Stimulated activated CD4-positive, alpha-beta T cell treated with anti-CD3 and anti-CD28 coated beads, Interleukin-15, amount 100 ng/mL, for 48 hours (primary cell): ENCODE measurements at regions not wholly inside any gene's neighbourhood (a gene's known extent, or its start where the extent isn't known, plus 50 kb on each side); places are given as distances from the start of the nearest gene placed in this dataset.

Source experiments
- DNase-seq, 2 donors: peaks; one replicate each; pipeline ENCODE4 v3.0.0-alpha.2; 2020; ENCODE audit warnings: low read depth in 2 of 2

DNA sequence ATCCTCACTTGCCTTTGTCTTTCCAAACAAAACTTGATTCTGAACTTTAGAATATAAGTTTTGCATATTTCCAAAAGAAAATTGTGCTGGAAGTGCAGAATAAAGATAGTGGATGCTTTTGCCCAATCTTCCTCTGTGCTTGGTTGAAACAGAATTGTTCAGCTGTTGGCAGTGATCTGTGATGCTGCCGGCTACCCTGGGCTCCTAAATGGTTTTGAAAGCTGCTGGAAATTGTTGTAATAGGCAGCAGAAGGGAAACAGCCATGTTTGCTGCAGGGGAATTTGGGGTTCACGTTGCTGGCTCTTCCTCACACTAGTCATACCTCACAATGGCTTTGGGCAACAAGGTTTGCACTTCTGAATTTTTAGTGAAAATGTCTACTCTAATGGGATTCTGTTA lies 398.0 kb downstream of the RAPGEF2 start:
- no peak for DNase-seq

DNA sequence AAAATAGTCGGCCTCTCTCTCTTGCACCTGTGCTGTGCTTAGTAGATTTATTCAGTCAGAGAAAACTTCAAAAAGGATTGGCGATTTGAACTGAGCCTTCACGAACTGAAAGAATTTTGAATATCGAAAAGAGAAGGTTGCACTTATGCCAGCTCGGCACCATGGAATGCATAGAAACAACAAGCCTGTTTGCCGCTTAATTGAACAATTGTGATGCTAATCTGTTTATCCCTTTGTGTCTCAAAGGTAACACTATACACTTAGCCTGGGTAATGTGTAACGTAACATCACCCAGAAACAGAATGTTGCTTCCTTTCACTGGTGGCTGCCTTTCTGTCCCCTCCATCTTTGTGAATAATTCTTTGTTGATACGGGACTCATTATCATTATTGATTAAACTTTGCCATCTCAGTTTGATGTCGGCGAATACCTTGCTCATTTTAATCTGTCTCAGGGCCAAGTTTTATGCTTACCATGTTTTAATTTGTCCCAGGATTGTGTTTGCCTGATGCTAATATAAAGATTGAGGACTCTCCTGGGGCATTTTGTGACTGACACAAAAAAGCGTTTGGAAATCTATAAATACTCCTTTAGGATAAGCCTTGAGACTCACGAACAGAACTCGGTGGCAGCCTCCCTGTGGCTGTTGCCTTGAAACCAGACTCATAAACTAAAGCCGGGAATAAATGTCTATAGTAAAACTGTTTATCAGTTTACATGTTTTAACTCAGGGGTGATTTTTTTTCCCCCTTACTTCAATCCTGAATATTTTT lies 400.5 kb downstream of the RAPGEF2 start:
- DNase-seq: no peak

DNA sequence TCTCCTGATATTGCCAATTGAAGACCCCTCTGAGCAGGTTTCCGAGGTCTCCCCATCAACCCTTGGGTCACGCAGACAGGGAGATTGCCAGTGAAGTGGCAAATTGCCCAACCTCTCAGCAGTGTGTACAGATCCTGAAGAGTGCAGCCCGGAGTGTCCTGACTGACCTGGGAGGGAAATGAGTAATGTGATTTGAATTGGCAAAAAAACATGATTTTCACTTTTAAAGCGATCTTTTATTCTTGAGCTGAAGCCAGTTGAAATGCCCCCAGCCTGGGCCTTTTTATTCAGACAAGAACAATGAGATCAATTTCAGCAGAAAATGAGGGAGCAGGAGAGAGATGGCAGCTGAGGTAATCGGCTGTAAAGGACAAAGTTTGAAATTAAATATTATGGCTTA lies 401.8 kb downstream of the RAPGEF2 start:
- DNase-seq: no peak

- DNase-seq: no peak
Observed at GRCh38 chr4:159505266-159505975, 402.5 kb downstream of the RAPGEF2 start.

DNA sequence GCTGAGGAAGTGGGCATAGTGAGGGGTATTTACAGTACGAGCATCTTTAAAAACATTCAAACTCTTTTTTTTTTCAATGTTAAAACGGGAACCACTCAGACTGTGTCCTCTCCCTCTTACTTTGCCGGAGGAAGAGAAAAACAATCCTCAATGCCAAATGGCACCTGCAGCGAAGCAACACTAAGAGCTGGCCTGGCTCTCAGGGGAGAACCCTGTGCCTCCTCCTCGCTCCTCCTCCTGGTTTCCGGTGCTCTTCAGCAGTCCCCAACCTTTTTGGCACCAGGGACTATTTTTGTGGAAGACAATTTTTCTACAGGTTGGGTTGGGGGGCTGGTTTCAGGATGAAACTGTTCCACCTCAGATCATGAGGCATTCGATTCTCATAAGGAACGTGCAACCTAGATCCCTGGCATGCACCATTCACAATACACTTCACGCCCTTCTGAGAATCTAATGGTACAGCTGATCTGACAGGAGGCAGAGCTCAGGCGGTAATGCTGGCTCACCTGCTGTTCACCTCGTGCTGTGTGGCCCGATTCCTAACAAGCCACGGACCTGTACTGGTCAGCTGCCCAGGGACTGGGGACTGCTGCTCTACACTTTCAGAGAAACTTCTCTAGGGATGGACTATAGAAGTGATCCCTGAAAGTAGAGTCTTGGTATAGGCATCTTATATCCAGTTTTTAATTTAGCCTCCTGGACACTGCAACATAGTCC lies 404.1 kb downstream of the RAPGEF2 start:
- no peak for DNase-seq

DNA sequence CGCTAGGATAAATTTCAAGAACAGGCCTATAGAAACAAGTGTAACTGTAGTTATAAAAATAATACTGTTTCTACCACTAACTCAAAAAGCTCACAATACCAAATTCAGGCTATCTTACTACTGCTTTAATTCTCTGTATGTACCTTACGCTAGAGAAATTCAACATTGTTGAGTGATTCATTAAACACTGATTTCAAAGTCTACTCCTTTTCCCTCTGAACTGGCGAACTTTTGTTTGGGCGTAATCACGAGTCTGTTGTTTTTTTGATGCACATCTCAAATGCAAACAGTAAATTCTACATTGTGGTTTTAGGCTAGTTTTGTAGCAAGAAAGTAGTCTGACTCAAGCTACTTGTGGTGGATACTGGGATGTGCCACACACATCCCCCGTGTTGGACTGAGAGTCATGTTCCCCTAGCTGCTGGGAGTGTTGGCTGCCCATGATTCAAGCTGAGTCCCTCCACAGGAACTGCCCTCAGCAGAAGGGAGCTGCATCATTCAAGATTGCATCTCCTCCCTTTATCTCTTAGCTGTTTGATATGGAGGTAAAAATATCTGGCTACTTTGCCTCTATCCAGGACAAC lies 406.1 kb downstream of the RAPGEF2 start:
- no peak for DNase-seq

DNA sequence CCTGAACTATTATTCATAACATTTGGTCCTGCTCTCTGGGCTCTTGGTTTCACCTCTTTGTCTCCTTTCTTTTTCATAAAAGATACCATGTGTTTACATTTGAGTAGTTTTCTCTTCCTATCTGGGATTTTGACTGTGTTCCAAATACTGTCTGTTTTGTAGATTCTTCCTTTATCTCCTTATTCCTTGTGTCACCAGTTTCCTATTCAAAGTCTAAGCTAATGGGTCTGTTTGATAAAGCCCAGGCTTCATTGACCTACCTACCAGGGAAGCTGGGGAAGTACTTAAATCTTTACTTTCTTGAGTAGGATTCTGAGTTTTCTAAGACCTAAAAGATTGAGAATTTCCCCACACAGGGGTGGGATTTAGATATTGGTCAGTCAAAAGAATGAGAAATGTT lies 409.5 kb downstream of the RAPGEF2 start:
- no peak for DNase-seq

DNA sequence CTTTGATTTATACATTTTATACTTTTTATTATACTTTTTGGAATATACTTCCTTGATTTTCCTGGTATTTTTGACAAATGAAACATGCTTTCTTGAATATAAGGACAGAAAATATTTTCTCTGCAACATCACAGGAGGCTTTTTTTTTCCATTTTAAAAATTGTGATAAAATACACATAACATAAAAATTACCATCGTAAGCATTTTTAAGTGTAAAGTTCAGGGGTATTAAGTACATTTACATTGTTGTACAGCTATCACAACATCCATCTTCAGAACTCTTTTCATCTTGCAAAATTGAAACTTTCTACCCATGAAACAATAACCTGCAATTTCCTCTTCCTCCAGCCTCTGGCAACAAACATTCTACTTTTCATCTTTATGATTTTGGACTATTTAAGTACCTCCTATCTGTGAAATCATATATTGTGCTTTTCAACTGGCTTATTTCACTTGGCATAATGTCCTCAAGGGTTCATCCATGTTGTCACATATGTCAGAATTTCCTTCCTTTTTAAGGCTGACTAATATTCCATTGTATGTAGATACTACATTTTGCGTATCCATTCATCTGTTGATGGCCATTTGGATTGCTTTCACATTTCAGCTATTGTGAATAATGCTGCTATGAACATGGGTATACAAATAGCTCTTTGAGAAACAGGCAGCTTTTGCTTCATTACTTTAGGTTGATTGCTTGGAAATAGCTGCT lies 412.6 kb downstream of the RAPGEF2 start:
- DNase-seq: no peak

DNA sequence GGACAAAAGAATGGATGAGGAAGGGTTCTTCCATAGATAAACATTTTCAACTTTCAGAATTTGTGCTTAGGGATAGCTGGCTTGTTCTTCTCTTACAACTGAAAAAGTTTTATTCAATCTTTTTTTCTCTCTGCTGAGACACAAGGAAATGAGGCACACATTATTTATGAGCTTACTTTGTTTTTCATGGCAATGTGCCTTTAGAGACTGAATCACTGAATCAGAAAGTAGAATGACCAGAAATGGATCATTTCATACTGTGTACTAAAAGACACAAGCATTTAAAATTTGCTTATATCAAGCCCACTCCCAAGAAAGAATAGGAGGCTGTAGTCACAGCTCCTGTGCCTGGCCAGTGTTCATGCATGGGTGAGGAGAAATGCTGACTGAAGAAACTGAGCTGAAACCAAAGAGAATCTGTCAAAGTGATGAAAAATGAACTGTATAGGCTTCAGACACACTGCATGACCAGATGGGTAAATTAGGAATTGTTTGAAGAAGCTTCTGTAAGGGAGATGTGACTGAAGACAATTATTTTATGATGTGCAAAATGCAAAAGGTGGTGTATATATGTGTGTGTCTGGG lies 413.8 kb downstream of the RAPGEF2 start:
- DNase-seq: no peak

DNA sequence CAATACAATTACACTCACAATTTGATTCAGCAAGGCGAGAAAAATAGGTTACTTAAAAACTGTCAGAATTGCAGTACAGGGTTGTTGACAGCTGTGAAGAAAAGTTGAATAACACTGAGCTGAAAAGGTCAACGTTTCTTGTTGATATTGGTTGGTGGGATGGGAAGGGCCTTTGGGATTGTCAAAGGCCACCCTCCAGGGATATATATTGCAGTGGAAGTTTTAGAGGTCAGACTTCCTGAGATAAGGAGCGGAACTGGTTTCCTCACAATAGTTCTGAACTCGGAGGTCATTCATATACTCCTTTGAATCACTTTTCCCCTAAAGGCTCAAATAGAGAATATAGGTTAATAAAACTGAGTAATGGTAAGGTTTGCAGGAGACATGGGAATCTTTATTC lies 417.2 kb downstream of the RAPGEF2 start:
- no peak for DNase-seq

DNA sequence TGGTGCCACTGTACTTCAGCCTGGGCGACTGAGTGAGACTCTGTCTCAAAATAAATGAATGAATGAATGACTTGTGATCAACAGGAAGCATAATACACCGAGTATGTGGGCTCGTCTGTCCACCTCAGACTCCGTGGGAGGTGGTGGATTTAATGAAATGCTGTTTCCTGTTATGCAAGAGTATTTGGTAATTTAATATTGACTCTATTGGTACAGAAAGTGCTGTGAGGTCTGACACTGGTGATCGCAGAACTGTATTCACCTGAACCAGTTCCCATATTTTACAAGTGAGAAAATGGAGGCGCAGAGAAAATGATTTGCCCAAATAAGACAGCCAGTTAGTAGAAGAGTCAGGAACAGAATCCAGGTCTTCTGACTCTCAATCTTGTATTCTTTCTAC lies 423.3 kb downstream of the RAPGEF2 start:
- no peak for DNase-seq

DNA sequence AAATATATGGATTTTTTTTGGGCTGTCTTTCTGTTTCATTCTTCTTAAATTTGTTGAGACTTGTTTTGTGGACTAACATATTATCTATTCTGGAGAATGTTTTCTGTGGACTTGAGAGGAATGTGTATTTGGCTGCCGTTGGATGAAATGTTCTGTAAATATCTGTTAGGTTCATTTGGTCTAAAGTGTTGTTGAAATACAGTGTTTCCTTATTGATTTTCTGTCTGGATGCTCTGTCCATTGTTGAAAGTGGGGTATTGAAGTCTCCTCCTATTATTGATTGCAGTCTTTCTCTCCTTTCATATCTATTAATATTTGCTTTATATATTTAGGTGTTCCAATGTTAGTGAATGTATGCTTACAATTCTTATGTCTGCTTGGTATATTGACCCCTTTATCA lies 431.8 kb downstream of the RAPGEF2 start:
- DNase-seq: no peak

DNA sequence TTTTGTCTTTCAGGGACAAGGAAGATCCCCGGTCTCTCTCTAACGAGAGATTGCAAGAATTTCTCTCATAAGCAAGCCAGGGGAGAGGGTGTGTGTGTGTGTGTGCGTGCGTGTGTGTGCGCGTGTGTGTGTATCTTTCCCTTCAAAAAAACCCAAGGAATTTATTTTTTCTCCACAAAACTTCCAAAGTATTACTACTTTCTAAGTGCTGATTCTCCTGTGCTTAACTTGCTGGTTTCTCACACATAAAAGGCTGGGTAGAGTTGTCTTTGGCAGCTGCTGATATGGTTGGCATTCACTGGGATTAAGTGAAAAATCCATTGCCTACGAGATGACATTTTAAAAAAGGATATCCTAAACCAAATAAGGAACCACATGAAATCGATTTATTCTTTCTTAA lies 435.7 kb downstream of the RAPGEF2 start:
- no peak for DNase-seq

GRCh38 chr4:159540038-159540437 lies 437.2 kb downstream of the RAPGEF2 start:
- no peak for DNase-seq

GRCh38 chr4:159540501-159540900 lies 437.6 kb downstream of the RAPGEF2 start:
- DNase-seq: no peak

DNA sequence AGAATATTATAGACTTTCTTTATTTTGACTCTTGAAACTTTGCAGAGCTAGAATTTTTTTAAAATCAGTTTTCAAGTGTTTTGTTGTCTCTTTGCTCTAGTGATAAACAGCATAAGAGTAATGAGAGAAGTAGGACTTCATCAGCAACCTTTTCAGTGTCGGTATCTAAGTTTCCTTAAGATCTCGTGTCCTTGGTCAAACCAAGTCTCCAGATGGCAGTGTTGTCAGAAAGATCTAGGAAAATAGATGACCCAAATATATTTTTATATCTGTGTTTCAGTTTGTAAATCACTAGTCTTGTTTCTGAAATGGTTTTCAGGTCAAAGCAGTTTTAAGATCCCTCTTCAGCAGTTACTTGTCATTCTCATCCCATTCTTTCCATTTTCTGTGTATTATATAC lies 438.3 kb downstream of the RAPGEF2 start:
- DNase-seq: no peak

DNA sequence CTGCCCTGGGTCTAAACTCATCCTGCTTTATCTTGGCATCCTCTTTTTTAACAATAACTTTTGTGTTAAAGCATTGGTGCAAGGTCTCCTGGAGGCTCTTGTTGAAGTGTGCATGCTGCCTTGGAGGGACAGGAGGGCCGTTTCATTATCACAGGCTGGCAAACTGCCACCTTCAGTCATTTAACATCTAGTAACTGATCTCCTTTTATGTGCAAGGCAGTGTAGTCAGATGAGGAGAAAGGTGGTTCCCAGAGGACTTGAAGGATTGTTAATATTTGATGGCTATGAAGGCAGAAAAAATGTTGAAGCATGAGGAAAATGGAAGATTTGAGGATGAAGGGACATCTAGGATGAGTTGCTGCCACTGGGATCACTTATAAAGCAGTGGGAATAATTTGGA lies 439.4 kb downstream of the RAPGEF2 start:
- no peak for DNase-seq

DNA sequence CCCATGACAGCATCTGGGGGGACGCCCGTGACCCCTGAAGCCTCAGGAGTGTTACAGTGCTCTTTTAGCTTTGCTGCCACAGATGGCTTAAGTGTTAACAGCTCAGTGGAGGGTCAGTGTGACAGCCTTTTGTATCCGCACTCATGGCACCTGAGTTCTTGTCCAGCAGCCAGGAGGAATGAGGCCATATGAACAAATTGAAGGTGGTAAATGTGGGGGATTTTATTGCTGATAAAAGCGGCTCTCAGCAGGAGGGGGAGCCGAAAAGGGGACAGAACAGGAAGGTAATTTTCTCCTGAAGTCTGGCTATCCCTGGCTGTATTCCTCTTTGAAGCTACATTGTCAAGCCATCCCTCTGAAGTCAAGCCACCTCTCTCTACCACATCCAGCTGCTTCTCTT lies 441.0 kb downstream of the RAPGEF2 start:
- no peak for DNase-seq

DNA sequence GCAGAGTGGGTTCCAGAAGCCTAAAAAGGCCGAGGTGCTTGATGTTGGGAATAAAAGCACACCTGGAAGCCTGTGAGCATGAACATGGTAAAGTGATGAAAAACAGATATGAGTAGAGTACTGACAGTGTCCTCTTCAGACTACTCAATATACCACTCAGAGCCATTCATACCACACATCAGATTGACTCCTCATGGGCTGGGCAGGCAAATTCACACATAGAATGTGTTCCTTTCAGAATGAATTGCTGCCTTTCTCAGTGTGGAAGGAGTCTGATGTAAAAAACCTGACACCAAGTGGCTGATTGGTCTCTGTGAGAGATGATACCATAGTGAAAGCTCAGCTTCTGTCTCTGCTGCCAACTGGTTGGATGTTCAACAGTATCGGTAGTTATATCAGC lies 442.7 kb downstream of the RAPGEF2 start:
- no peak for DNase-seq

DNA sequence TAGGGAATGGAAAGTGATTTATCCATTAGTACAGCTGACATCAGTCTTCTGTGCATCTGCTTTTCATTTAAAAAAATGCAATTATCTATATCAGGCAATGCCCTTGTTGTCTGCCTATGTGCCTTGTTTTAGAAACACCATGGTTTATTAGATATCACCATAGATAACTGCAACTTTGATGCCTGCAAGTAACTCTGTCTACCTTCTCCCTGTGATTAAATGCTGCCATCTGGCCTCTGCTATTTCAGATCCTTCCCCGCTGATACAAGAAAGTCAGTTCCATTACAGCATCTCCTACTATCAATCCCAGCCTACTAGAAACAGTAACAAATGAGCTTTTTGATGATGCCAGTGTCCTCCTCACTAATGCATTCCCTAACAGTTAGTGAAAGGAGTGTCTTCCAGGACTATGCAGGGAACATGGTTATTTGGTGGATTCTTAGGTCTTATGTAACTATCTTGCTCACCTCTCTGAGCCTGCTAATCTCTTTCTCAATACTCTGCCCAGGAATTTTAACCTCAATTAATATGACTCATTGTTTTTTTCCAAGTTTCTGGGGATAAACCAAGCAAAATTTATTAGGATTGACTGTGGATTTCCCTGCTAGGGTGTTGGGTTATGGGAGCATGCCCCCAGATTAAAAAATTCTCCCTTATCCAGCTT lies 444.9 kb downstream of the RAPGEF2 start:
- DNase-seq: no peak

- DNase-seq: no peak
Observed at GRCh38 chr4:159549098-159549518, 446.2 kb downstream of the RAPGEF2 start.
